GM12873 (cell line): ENCODE measurements at regions not wholly inside any gene's neighbourhood (a gene's known extent, or its start where the extent isn't known, plus 50 kb on each side); places are given as distances from the start of the nearest gene placed in this dataset.

ENCODE experiments used
- CTCF ChIP-seq: IDR thresholded peaks from 2 replicates; pipeline ENCODE4 v1.5.1; 2012; ENCODE audit warnings: low read depth, mild to moderate bottlenecking, moderate library complexity, low read length, control low read depth; ENCODE audit not compliant: insufficient read depth; ENCODE audit errors: missing control alignments

- TF ChIP-seq CTCF, result no peak
These were observed 960.7 kb upstream of the CELF2 start for GRCh38 chr10:10056961-10057360.

- no peak for TF ChIP-seq CTCF
These were observed 950.0 kb upstream of the CELF2 start for GRCh38 chr10:10067644-10068043.

GRCh38 chr10:10078446-10078845 lies 939.2 kb upstream of the CELF2 start:
- no peak for TF ChIP-seq CTCF

- no peak for TF ChIP-seq CTCF
These were observed 925.1 kb upstream of the CELF2 start for GRCh38 chr10:10092581-10092980.

- TF ChIP-seq CTCF, result no peak
These were observed 924.7 kb upstream of the CELF2 start for GRCh38 chr10:10093021-10093420.

GRCh38 chr10:10094691-10095090 lies 923.0 kb upstream of the CELF2 start:
- no peak for TF ChIP-seq CTCF

GRCh38 chr10:10096296-10096695 lies 921.4 kb upstream of the CELF2 start:
- TF ChIP-seq CTCF, result no peak
